ENCODE measurements at regions not wholly inside any gene's neighbourhood (a gene's known extent, or its start where the extent isn't known, plus 50 kb on each side); places are given as distances from the start of the nearest gene placed in this dataset.

- TF ChIP-seq CTCF (IDR thresholded peaks at IDR 0.05), result no peak
- TF ChIP-seq EP300 (IDR thresholded peaks at IDR 0.05), result no peak
- TF ChIP-seq POLR2AphosphoS5 (IDR thresholded peaks at IDR 0.05), result no peak
Observed at GRCh38 chr18:34482204-34482603, 227.9 kb upstream of the DTNA start.

All from esophagus muscularis mucosa (tissue), 4 donors.